Activated gamma-delta T cell treated with Interleukin-2 at 50 U/mL for 16 hours (primary cell): ENCODE measurements at regions not wholly inside any gene's neighbourhood (a gene's known extent, or its start where the extent isn't known, plus 50 kb on each side); places are given as distances from the start of the nearest gene placed in this dataset.
"Not testable (repeated sequence)": the region's sequence is repeated elsewhere in the genome, so short reads cannot be mapped to it uniquely, and the experiment has no call there.

ENCODE experiments used
- DNase-seq: peaks from one replicate; pipeline ENCODE4 v3.0.0-alpha.2; 2020

DNA sequence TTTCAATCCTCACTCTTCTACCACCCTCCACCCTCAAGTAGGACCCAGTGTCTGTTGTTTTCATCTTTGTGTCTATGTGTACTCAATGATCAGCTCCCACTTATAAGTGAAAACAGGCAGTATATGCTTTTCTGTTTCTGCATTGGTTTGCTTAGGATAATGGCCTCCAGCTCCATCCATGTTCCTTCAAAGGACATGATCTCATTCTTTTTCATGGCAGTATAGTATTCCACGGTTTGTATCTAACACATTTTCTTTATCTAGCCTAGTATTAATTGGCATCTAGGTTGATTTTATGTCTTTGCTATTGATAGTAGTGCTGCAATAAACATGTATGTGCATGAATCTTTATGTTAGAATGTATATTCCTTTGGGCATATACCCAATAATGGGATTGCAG lies 259.8 kb upstream of the KIF2A start:
- DNase-seq, result no peak

DNA sequence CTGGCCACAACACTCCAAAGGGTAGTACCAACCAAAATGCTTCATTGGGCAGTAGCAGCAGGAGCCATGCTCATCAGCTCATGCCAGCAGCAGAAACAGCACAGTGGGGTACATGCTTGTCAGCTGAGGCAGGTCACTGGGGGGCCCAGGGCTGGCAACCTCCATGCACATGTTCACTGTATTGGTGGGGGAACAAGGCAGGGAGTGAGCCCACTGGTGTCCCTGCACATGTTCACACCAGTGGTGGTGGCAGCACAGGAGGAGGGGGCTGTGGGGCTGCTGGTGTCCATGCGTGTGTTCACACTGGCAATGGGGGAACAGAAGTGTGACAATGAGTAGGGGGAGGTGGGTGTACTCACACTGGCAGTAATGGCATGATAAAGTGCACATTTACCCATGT lies 254.3 kb upstream of the KIF2A start:
- DNase-seq, result no peak

DNA sequence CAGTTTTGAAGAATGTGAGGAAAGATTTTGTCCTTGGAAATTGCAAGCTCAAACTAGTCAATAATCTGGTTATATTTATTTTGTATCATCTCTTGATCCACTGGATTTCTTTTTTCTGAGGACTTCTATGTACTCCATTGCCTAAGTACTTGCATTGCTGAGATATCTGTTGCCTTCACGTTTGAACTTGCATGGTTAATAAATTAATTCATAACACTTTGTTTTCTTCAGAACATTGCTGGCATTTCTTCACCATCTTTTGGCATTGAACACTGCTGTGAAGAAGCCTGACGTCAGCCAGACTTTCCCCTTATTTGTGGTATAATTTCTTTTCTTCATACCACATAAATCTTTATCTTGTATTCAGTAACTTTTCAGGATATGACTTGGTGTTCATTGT lies 246.0 kb upstream of the KIF2A start:
- DNase-seq, result no peak

DNA sequence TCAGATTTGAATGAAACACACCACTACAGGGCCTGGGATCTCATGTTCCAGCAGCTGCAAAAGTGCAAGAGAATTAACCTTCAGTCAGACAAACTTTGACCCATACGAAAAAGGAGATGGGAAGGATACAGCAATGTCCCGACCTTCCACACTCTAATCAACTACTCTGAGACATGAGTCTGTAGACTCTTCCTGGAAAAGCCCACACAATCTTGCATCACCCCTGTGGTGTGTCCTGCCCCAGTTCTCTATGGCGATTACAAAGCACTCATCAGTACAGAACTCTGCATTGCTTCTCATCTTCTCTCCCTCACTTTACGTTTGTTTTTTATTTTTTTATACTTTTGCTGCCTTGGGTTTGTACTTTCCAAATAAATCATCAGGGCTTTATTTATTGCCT lies 241.0 kb upstream of the KIF2A start:
- DNase-seq, result no peak

DNA sequence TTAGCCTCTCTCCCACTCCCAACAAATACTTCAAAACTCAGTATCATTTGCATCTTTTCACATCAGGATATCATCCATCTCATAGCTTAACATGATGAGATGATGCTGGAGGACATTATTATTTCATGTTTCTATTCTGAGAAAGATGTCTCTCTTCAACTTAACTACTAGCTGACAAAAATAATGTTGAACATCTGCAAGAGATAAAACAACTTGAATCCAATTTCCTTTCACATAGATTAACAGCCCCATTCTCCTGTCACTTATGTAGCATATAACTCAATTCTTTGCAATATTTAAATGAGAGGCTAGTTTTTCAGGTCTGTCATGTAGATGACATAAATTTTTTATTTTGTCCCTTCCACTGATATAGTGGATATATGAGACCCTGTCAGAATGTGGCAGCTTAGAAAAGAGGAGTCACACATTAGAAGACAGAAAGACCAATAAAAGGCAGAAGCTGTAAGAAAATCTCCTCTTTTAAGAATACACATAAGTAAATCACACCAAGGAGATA lies 239.2 kb upstream of the KIF2A start:
- no peak for DNase-seq

DNA sequence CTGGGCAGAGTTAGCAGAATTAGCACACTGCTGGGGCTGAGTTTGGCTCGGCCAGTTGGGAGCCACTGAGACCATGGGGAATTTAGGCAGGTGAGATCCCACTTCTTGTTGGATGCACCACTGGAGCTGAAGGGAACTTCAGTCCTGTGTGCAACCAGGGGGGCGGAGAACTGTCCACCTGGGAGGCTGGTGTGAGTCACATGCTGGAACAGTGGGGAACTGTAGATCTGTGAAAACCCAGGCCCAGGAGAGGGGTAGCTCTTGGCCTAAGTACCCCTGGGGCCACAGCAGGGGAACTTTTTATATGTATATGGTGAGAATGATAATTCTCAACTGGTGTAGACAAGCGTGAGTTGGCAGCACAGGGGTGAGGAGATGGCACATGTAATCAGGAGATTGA lies 237.5 kb upstream of the KIF2A start:
- DNase-seq, result no peak

DNA sequence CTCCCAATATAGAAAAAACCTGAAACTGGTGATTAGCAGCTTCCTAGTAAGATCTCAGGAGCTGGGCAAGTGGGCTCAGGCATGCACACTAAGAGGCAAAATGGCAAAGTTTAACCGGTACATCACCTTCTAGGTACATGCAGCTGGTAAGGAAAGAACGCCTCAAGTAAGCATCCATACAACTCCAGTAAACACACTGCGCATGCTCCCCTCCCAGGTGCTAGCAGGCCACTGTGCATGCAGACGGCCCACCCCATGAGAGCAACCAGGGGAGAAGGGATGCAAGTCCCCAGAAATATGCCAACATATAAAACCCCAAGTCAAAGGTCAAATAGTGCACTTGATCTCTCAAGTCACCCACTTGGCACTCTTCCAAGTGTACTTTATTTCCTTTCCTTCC lies 228.6 kb upstream of the KIF2A start:
- DNase-seq, result no peak

DNA sequence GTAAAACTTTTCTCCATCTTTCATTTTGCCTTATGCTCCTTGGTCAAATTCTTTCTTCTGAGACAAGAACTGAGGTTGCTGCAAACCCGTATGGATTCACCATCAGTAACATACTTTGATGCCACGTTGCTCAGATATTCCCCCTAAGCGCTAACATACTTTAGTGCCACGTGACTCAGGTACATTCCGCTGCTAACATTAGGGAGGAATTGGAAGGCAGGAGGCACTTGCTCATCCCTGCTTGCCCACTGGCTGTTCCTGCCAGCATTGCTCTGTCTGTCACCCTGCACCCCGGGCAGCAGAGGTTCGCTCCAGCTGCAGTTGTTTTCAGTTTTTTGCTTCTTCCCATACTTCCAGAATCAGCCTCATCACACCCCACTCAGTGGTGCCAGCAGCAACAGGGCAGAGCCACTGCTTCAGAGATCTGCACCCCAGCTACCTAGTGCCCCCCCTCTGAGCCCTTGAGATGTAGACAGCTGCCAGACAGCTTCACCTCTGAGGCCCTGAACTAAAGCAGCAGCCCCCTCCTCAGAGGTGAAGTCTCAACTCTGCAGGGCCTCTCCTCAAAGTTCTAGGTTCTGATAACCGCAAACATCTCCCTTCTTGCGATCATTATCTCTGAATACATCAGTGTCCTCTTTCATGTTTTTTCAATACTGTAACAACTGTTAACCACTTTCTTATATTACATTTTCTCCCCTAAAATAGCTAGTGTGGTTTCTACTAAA lies 228.0 kb upstream of the KIF2A start:
- no peak for DNase-seq

DNA sequence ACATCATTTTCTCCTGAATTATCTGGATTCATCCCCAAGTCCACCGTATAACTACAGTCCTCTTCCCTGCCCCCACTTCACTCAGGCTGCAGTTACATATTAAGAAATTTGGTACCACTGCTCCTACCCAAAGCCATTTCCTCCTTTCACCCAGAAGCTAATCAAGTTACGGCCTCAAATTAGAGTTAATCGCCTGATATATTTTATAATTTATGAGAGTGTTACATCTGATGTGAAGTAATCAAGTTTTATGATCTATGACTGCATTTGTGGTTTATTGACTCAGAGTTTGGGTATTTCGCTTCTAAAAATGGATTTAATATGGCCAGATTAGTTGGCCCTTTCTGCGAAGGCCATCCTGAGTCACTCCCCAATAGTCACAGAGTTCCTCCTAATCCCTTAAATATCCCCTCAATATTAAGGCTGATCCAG lies 223.6 kb upstream of the KIF2A start:
- no peak for DNase-seq

DNA sequence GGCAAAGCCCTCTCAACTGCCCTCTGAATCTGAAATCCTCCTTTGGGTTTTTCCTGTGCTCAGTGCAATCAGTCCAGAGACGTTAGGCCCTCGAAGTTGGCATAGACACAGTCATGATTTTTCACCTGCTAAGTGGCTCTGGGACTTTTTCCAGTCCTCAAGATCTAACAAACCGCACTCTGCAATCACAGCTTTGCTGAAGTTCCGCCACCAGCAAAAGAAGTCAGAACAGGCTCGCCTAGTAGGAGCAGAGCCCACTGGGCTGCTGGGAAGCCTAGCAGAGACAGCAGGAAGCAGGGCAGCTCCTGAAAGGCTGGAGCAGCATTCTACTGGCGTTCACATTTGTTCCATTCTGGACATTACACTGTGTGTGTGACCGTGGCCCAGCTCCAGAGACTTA lies 222.8 kb upstream of the KIF2A start:
- DNase-seq, result no peak

DNA sequence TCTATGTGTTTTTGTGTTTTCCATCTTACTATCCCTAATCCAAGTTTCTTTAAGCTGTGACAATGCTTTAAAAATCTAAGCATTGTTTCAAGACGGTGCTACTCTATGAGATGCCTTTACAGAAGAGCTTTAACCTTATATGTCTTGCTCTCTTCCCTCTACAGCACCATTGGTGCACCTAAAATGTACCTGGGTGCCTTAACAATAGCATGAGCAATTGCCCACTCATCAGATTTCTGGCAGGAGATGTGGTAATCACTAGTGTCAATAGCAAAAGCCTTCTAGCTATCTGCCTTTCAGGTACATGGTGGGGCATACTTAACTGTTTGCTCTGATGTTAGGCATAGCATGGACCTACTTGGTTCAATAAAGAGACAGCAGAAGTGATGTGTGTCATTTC lies 222.3 kb upstream of the KIF2A start:
- no peak for DNase-seq

DNA sequence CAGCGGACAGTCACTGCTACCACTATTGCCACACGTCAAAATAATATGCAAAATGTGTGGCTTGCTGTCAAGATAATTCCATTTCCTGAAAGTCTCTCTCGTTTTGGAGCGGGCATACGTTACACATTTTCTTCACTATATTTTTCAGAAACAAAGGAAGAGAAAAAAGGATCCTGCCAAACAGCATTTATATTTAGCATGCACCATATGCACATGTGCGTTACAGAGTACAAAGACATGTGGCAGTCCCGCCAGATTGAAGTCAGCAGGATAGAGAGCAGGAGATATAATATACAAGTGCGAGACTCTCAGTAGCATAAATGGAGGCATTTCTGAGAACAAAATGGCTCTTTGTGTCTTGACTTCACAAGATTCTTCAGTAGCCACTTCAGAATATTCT lies 221.6 kb upstream of the KIF2A start:
- DNase-seq, result no peak

DNA sequence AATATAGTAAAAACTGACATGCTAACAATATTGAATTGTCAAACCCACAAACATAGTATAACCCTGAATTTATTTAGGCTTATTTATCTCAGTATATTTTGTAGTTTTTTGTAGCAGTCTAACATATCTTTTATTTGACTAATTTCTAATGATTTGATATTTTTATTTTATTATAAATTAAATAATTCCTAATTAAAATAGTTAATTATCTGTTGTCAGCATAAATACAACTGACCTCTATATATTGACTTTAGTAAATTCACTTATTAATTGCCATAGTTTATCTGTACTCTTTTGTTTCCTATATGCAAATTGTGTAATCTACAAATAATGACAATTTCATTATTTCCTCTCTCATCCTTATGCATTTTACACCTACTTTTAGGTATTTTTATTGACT lies 215.1 kb upstream of the KIF2A start:
- DNase-seq, result no peak

DNA sequence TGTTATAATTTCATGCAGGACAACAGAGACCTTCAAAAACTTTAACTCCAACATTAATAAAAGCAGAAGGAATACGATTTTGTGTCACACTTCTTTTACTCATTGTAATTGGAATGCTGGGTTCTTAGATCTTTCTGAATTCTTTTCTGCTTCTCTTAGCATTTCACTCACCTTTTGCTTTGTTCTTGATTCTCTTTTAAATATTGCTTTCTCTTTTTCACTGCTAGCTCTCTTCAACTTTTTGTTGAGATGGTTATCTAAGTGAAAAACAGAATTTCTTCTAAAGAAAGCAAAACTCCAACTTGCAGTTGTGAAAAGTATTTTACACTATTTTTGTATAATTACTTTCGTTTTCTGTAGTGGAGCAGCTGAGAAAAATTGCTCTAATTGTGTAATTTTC lies 212.6 kb upstream of the KIF2A start:
- no peak for DNase-seq

DNA sequence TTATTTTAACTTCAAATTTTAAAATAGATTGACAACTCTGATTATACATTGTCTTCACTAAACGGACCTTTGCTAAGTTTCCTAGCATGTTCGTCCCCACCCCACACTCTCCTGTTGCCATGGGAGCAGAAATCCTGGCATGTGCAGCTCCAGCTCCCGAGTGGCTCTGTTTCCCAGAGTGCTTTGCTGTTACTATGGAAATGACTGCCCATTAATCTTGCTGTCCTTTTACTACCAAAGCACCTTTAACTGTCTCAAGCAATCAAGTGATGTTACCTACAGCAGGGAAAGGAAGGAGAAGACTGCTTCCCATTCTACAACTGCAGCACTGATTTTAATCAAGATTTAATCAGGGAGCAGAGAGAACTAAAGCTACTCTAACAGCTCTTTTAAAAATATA lies 212.0 kb upstream of the KIF2A start:
- DNase-seq, result no peak

DNA sequence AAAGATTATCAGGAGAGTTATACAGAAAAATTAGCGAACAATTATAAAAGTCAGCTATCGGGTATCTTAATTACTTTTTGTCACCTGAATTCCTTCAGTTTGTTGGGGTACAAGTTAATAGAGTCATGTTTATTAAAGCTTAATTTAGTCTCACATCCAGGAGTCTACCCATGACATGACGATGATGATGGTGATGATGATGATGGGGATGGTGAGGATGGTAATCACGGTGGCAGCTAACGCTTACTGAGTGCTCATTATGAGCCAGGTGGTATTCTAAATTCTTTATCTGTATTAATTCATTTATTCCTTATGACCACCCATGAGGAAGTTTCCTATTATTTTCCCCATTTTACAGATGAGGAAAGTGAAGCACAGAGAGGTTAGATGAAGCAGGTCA lies 208.6 kb upstream of the KIF2A start:
- no peak for DNase-seq

DNA sequence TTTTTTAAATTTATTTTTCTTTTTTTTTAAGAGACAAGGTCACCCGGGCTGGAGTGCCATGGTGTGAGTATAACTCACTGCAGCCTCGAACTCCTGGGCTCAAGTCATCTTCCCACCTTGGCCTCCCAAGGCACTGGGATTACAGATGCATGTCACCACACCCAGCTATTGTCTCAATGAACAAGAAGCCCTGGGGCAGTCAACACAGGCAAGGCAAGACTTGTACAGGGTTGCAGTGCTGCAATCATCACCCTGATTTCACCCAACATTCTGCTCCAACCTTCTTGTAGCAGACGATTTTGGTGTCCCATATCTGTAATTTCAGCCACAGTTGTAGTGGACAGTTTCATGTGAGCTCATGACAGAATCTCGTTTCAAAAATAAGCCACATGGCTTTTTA lies 205.8 kb upstream of the KIF2A start:
- DNase-seq, result no peak

DNA sequence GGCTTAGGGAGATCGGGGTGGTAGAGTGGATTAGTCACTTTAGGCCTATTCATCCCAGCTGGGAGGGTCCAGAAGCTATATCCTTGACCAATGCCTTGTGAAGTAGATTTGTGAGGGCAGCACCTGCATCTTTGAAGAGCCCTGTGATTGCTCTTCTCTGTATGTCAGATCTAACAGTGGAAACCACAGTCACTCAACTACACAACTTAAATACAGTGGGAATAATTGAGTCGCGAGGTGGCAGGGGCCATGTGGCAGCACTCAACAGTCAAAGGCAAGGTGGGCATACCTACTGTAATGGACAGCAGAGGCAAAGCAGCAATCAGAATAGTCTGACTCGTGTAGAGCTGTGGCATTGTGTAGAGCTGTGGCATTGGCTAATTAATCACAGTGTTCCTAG lies 202.1 kb upstream of the KIF2A start:
- not testable (repeated sequence) for DNase-seq

DNA sequence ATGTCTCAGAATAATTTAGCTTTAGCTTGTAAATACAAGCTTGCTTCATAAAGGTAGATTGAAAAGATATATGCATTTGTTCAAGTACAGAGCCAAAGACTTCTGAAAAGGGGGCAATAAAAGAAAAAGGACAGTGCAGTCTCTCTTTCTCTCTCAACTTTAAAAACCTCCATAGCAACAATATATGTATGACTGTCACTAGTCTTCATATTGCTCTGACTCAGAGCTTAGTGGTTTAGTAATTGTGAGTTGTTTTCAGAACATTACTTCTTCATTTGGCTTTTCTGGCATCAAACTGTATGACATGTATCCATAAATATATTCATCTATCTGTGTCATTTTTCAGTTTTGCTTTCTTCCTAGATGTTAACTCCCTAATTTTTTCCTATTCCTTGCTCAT lies 194.6 kb upstream of the KIF2A start:
- no peak for DNase-seq

DNA sequence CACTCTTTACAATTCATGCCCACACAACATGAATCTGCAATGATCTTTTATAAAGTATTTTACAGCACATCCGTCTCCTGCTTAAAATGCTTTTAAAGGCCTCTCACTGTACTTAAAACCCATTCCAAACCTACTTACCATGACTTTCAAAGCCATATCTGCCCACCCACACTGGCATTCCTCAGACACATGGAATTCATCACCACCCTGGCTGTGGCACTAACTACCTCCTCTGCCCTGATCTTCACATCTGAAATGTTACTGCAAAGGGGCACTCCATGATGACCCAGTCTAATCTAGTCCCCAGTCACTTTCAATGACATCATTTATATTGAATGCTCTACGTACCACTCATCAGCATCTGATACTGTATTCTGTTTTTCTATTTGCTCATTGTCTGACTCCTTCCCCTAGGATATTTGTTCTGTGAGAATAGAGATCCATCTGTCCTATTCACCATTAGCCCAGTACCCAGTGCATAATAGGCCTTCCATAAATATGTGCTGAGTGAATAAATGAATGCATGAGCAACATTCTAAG lies 193.2 kb upstream of the KIF2A start:
- no peak for DNase-seq

DNA sequence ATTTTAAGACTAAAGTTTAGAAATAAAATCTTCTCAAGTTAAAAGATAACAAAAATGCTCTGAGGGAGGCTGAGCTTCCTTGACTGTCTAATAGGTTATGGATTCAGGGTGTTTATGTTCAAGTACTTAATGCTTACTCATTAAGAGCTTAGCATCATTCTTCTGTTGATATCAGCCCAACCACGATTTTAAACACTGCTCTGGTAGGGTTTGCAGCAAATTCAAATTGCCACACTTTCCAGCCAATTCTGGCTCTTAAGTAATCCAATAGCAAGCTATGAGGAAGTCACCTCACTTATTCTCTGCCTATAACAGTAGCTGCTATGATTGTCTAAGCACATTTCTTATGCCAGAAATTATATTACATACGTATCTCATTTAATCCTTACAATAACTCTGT lies 191.0 kb upstream of the KIF2A start:
- DNase-seq, result no peak

DNA sequence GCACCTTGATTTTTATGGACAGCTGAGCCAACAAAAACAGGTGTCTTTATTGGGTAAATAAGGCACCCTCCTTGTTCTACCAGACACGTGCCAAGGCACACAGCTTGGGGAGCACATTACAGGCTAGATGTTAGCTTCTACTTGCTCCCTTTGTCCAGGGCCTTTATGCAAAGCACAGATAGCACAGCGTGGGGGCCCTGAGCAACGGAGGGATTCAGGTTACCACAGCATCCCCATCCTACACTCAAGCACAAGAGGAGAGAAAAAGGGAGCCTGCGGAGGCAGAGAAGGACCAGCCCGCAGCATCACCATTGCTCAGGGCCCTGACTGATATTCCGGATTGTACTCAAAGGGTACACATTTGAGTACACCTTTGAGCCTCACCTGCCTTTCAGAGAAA lies 181.7 kb upstream of the KIF2A start:
- no peak for DNase-seq

DNA sequence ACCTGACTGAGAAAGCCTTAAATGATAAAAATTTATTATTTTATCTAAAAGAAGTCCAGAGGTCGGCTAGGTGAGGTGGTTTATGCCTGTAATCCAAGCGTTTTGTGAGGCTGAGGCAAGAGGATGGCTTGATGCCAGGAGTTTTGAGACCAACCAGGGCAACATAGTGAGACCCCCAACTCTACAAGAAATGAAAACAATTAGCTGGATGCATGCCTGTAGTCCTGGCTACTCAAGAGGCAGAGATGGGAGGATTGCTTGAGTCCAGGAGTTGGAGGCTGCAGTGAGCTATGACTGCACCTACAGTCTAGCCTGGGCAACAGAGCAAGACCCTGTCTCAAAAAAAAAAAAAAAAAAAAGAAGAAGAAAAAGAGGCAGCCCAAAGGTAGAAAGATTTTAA lies 179.9 kb upstream of the KIF2A start:
- DNase-seq, result no peak

DNA sequence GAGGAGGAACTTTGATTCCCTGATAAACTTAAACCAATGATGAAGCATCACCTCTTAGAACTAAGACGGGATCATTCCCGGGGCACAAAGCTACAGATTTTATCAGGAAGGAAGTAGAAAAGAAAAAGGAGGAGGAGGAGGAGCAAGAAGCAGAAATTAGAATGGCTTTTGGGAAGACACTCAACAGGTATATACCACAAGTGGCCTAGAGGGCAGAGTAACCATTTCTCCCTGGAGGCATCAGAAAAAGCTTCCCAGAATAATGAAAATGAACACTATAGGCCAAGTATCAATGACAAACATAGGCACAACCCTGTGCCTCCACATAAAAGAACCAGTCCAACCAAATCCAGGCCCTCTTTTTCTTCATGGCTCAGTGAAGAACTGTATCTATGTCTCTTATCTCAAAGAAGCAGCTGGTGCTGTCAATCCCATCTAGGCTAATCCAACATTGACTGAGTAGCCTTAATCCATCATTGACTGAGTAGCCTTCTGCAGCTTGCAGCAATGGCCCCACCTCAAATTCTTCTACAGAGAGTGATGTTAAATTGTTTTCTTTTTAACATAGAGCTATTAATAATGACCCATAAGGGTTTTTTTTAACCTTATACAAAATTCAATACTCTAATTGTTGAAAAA lies 178.8 kb upstream of the KIF2A start:
- no peak for DNase-seq

DNA sequence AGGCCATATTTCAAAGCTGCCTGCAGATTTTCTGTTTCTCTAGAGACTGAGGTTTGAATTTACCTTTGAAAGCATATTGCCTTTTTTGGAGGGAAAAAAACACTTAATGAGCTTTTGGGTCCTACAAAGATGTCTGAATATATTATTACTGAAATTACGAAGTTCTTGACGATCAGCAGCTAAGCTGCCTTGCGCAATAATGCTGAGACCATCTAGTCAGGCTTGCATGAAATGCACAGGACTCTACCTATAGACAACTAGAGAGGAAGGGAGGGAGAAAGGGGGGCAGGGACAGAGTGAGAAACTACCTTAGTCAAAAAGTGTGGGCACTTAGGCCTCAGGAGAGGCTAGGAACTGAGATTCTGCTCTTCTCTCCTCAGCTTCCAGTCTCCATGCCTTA lies 175.9 kb upstream of the KIF2A start:
- no peak for DNase-seq
